DND-41 (cell line): ENCODE measurements at regions not wholly inside any gene's neighbourhood (a gene's known extent, or its start where the extent isn't known, plus 50 kb on each side); places are given as distances from the start of the nearest gene placed in this dataset.

Source experiments
- CTCF ChIP-seq: IDR thresholded peaks from 2 replicates; pipeline ENCODE4 v1.5.1; 2012; ENCODE audit warnings: borderline replicate concordance, low read length, moderate library complexity, mild to moderate bottlenecking; ENCODE audit not compliant: poor library complexity, severe bottlenecking; ENCODE audit errors: extremely low read depth
- EZH2 ChIP-seq: IDR thresholded peaks from 3 replicates; pipeline ENCODE4 v1.6.1; 2012; ENCODE audit warnings: borderline replicate concordance, low read depth, mild to moderate bottlenecking, moderate library complexity, low read length, inconsistent platforms; ENCODE audit not compliant: severe bottlenecking

GRCh38 chr9:121601194-121601593 lies 50.2 kb upstream of the DAB2IP start:
- no peak for TF ChIP-seq CTCF
- no peak for TF ChIP-seq EZH2
